Aorta (tissue), 5 donors: ENCODE measurements at regions not wholly inside any gene's neighbourhood (a gene's known extent, or its start where the extent isn't known, plus 50 kb on each side); places are given as distances from the start of the nearest gene placed in this dataset.
"Not testable (repeated sequence)": the region's sequence is repeated elsewhere in the genome, so short reads cannot be mapped to it uniquely, and the experiment has no call there.

Experiments used
- ATAC-seq: fragments of 200-7000 bp; cut with Tn5 transposase; one replicate; pipeline ENCODE4 v1.9.1; 2022; ENCODE audit warnings: moderate library complexity; ENCODE audit not compliant: low FRiP score
- DNase-seq, 2 donors: peaks; one replicate each; pipeline ENCODE4 v3.0.0-alpha.2; 2020
- H3K27ac ChIP-seq, 2 donors: one replicate each; pipeline ENCODE4 v1.5.1; 2013; ENCODE audit warnings: low read length in 2 of 2, mild to moderate bottlenecking in 2 of 2, moderate library complexity in 2 of 2, control low read depth in 1 of 2, inconsistent platforms in 1 of 2, low read depth in 1 of 2
- H3K27me3 ChIP-seq, 2 donors: one replicate each; pipeline ENCODE4 v1.6.1; 2013; ENCODE audit warnings: control low read depth in 1 of 2, low read length in 1 of 2, mild to moderate bottlenecking in 1 of 2, moderate library complexity in 1 of 2; ENCODE audit not compliant: insufficient read depth in 2 of 2, control insufficient read depth in 1 of 2
- H3K36me3 ChIP-seq, 2 donors: one replicate each; pipeline ENCODE4 v1.6.1; 2013; ENCODE audit warnings: control low read depth in 1 of 2, low read length in 1 of 2, mild to moderate bottlenecking in 1 of 2; ENCODE audit not compliant: insufficient read depth in 2 of 2, control insufficient read depth in 1 of 2
- H3K4me1 ChIP-seq, 2 donors: one replicate each; pipeline ENCODE4 v1.6.1; 2013; ENCODE audit warnings: low read length in 2 of 2, control low read depth in 1 of 2, mild to moderate bottlenecking in 1 of 2, moderate library complexity in 1 of 2; ENCODE audit not compliant: insufficient read depth in 2 of 2, control insufficient read depth in 1 of 2
- H3K4me3 ChIP-seq, 2 donors: one replicate each; pipeline ENCODE4 v1.5.1; 2013; ENCODE audit warnings: low read length in 2 of 2, control low read depth in 1 of 2, mild to moderate bottlenecking in 1 of 2
- H3K9me3 ChIP-seq: one replicate; pipeline ENCODE4 v1.6.1; 2013; ENCODE audit warnings: mild to moderate bottlenecking, low read length; ENCODE audit not compliant: control insufficient read depth
- WGBS, 2 donors: extraction: QIAGEN DNeasy Blood & Tissue Kit; methylation state at CpG; one replicate each; pipeline ENCODE4 v1.1.7; 2013; 5-methylcytosine and 5-hydroxymethylcytosine counted together
- intact Hi-C, 2 donors: fragments of 100-400 bp; cut with DNase I; formaldehyde crosslinking; loops; one replicate each; pipeline versions ENCODE4 v1.14.2 to v1.15.0; 2022
- donor health status: healthy with polysubstance abuse.
- donor health status: Bipolar disorder and iron deficiency.
- donor health status: DM: no; HTN: no; CAD: no.
- donor health status: DM: no; HTN: no; CAD: no.
- donor health status: DM: yes; HTN: yes; CAD: no.

- H3K27ac ChIP-seq, result no peak overlapping the region
- ATAC-seq (no peak), DNase-seq (no peak)
- no peak overlapping the region for H3K4me3 ChIP-seq
- H3K4me1 ChIP-seq, result no peaks in the 10 kb centered on the region
- H3K9me3 ChIP-seq, result no peaks in the 10 kb centered on the region
- intact Hi-C loops, result no loop called here
- no peaks in the 10 kb centered on the region for H3K36me3 ChIP-seq
- no peaks in the 10 kb centered on the region for H3K27me3 ChIP-seq
These were observed 163.0 kb upstream of the DAB1 start for GRCh38 chr1:57586842-57587241.

GRCh38 chr1:57578680-57579079 is 154.8 kb upstream of the DAB1 start:
- Histone ChIP-seq H3K36me3 (no peaks in the 10 kb centered on the region), H3K27ac (no peak overlapping the region), H3K27me3 (no peaks in the 10 kb centered on the region), H3K9me3 (peaks cover 2% of the 10 kb centered on the region), H3K4me3 (no peak overlapping the region), H3K4me1 (no peaks in the 10 kb centered on the region)
- DNase-seq (no peak), ATAC-seq (no peak)
- intact Hi-C loops, result no loop called here

GRCh38 chr1:57578099-57578498 is 154.2 kb upstream of the DAB1 start:
- ATAC-seq, result no peak
- DNase-seq, result no peak
- 52% methylated on average over 2 of the region's 2 CpGs for WGBS, 2 donors
- peaks cover 2% of the 10 kb centered on the region for H3K9me3 ChIP-seq
- no peak overlapping the region for H3K4me3 ChIP-seq
- intact Hi-C loops, result no loop called here
- no peaks in the 10 kb centered on the region for H3K4me1 ChIP-seq
- H3K27ac ChIP-seq, result no peak overlapping the region
- H3K27me3 ChIP-seq, result no peaks in the 10 kb centered on the region
- H3K36me3 ChIP-seq, result no peaks in the 10 kb centered on the region

GRCh38 chr1:57576756-57577155 is 152.9 kb upstream of the DAB1 start:
- peaks cover 2% of the 10 kb centered on the region for H3K9me3 ChIP-seq
- no peaks in the 10 kb centered on the region for H3K4me1 ChIP-seq
- WGBS, 2 donors, result 74 to 76% methylated on average over 6 of the region's 6 CpGs
- no peak overlapping the region for H3K4me3 ChIP-seq
- ATAC-seq, result no peak
- no peak overlapping the region for H3K27ac ChIP-seq
- no peak for DNase-seq
- intact Hi-C loops, result no loop called here
- no peaks in the 10 kb centered on the region for H3K36me3 ChIP-seq
- H3K27me3 ChIP-seq, result no peaks in the 10 kb centered on the region

- H3K27me3 ChIP-seq, result no peaks in the 10 kb centered on the region
- no peaks in the 10 kb centered on the region for H3K36me3 ChIP-seq
- H3K4me3 ChIP-seq, result no peak overlapping the region
- no peak overlapping the region for H3K27ac ChIP-seq
- WGBS, 2 donors, result 83 to 89% methylated on average over 4 of the region's 4 CpGs
- no peak for ATAC-seq
- no peaks in the 10 kb centered on the region for H3K4me1 ChIP-seq
- intact Hi-C loops, result no loop called here
- H3K9me3 ChIP-seq, result no peaks in the 10 kb centered on the region
- DNase-seq, result no peak
These were observed 148.2 kb upstream of the DAB1 start for GRCh38 chr1:57572016-57572415.

DNA sequence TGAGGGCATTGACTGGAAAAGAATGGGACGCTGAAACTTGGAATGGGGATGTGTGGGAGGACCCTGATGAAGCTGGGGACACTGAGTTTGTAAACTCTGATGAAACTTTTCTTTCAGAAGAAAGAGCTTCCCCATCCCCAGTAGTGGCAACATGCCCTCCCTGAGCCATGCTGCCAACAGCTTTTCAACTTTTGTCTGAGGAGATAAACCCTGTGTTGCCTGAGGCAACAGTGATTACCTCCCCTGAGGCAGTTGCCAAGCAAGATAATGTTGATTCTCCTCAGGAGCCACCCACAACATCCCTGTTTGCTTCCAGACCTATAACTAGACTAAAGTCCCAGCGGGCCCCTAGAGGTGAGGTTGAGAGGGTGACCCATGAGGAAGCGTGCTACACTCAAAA is 134.2 kb upstream of the DAB1 start:
- 85 to 87% methylated on average over 3 of the region's 3 CpGs for WGBS, 2 donors

GRCh38 chr1:57553666-57554065 is 129.8 kb upstream of the DAB1 start:
- Histone ChIP-seq H3K4me3 (no peak overlapping the region), H3K9me3 (no peaks in the 10 kb centered on the region), H3K27ac (no peak overlapping the region), H3K27me3 (no peaks in the 10 kb centered on the region), H3K36me3 (no peaks in the 10 kb centered on the region), H3K4me1 (no peaks in the 10 kb centered on the region)
- intact Hi-C loops, result no loop called here
- no peak for DNase-seq
- 35 to 42% methylated on average over 5 of the region's 5 CpGs for WGBS, 2 donors
- ATAC-seq, result no peak

More for the DNA sequence above, 134.2 kb upstream of the DAB1 start:
- H3K4me1 ChIP-seq, H3K4me3 ChIP-seq, intact Hi-C loops, H3K36me3 ChIP-seq, H3K9me3 ChIP-seq, H3K27me3 ChIP-seq, H3K27ac ChIP-seq, DNase-seq, ATAC-seq: not testable (repeated sequence)

GRCh38 chr1:57551476-57551875 is 127.6 kb upstream of the DAB1 start:
- WGBS, 2 donors, result 29 to 31% methylated on average over 4 of the region's 4 CpGs
- Histone ChIP-seq H3K4me3 (no peak overlapping the region), H3K27ac (no peak overlapping the region), H3K36me3 (no peaks in the 10 kb centered on the region), H3K9me3 (no peaks in the 10 kb centered on the region), H3K27me3 (no peaks in the 10 kb centered on the region), H3K4me1 (no peaks in the 10 kb centered on the region)
- intact Hi-C loops, result no loop called here
- no peak for DNase-seq
- ATAC-seq, result no peak

DNA sequence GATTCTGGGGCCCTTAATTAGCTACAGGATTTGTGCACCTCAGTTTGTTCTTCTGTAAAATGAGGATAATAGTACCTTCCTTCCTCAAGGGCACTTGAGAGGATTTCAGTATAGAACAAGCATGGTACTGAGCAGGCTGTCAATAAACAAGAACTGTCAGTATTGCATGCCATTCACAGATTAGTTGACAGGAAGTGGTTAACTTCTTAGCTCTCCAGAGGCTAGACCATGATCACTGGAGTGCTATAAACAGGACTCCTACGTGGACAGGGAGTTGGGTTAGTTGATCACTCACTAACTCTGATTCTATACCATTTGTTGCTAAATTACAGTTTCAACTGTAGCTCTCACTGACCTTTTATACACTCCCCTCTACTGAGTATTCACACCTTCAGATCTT is 126.2 kb upstream of the DAB1 start:
- 0 to 19% methylated on average over 1 of the region's 1 CpG for WGBS, 2 donors
- Histone ChIP-seq H3K27me3 (no peaks in the 10 kb centered on the region), H3K9me3 (no peaks in the 10 kb centered on the region), H3K4me3 (no peak overlapping the region), H3K27ac (no peak overlapping the region), H3K4me1 (no peaks in the 10 kb centered on the region), H3K36me3 (no peaks in the 10 kb centered on the region)
- intact Hi-C loops, result no loop called here
- ATAC-seq, result no peak
- no peak for DNase-seq
